Fibroblast of mammary gland (primary cell): ENCODE measurements at regions not wholly inside any gene's neighbourhood (a gene's known extent, or its start where the extent isn't known, plus 50 kb on each side); places are given as distances from the start of the nearest gene placed in this dataset.
"Not testable (repeated sequence)": the region's sequence is repeated elsewhere in the genome, so short reads cannot be mapped to it uniquely, and the experiment has no call there.

Experiments used
- DNase-seq: peaks from one replicate; pipeline ENCODE4 v3.0.0-alpha.2; 2010; ENCODE audit warnings: low read depth
- H3K4me3 ChIP-seq: 2 replicates; pipeline ENCODE4 v1.5.1; 2011; ENCODE audit warnings: low read depth, mild to moderate bottlenecking, low read length, moderate library complexity; ENCODE audit not compliant: control insufficient read depth
- CTCF ChIP-seq: conservative IDR thresholded peaks from 2 replicates; pipeline ENCODE4 v1.5.1; 2011; ENCODE audit warnings: low read depth, low read length, inconsistent platforms; ENCODE audit not compliant: control insufficient read depth, insufficient read depth

GRCh38 chrX:47776292-47777006 is 60.3 kb upstream of the ZNF81 start:
- no peak for TF ChIP-seq CTCF
- no peak for DNase-seq
- H3K4me3 ChIP-seq, result no peak overlapping the region

GRCh38 chrX:47772764-47773163 is 63.9 kb upstream of the ZNF81 start:
- H3K4me3 ChIP-seq, result no peak overlapping the region
- DNase-seq, result no peak
- no peak for TF ChIP-seq CTCF

DNA sequence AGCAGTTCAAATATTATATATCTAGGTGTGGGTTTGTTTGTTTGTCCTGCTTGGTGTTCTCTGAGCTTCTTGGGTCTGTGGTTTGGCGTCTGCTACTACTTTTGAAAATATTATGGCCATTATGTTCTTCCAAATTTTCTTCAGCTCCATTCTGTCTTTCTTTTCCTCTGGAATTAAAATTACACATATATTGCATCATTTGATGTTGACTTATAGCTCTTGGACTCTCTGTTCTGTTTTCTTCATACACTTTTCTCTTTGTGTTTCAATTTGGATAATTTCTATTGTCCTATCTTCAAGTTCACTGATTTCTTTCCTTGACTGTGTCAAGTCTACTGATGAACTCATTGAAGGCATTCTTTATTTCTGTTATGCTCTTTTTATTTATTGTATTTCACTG is 65.2 kb upstream of the ZNF81 start:
- no peak for TF ChIP-seq CTCF
- no peak for DNase-seq
- no peak overlapping the region for H3K4me3 ChIP-seq

GRCh38 chrX:47762826-47763225 is 73.9 kb upstream of the ZNF81 start:
- H3K4me3 ChIP-seq, DNase-seq: not testable (repeated sequence)

DNA sequence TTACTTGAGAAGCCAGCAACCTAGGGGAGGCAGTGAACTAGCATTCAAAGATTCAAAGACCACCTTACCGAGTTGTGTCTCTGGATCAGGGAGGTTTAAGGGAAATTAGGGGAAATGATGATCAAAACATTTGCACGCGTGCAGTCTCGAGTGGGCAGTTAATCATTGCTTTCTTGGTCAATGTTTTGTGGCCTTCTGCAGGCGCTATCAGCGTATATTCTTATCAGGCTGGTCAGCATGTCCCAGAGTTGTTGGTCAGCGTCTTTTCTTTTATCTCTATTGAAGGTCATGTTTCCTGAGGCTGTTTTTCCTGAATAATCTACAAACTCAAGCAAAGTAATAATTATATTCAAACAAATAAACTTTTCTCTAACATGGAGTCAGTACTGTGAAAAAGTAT is 84.0 kb upstream of the ZNF81 start:
- no peak overlapping the region for H3K4me3 ChIP-seq
- DNase-seq, result no peak
- TF ChIP-seq CTCF, result no peak

- TF ChIP-seq CTCF, result peak; percentile 41
- H3K4me3 ChIP-seq, result no peak overlapping the region
- peak; percentile 37 for DNase-seq
Measured at GRCh38 chrX:47751670-47752069, 85.0 kb upstream of the ZNF81 start.

GRCh38 chrX:47749185-47749967 is 87.3 kb upstream of the ZNF81 start:
- no peak overlapping the region for H3K4me3 ChIP-seq
- DNase-seq, result peak; percentile 57
- no peak for TF ChIP-seq CTCF
